Stimulated activated CD4-positive, alpha-beta T cell treated with anti-CD3 and anti-CD28 coated beads, TNF-alpha, amount 100 ng/mL, for 24 hours (primary cell): ENCODE measurements at regions not wholly inside any gene's neighbourhood (a gene's known extent, or its start where the extent isn't known, plus 50 kb on each side); places are given as distances from the start of the nearest gene placed in this dataset.

Experiments
- DNase-seq, 3 experiments: peaks; one replicate each; pipeline ENCODE4 v3.0.0-alpha.2; 2020; ENCODE audit warnings: low read depth in 3 of 3

DNA sequence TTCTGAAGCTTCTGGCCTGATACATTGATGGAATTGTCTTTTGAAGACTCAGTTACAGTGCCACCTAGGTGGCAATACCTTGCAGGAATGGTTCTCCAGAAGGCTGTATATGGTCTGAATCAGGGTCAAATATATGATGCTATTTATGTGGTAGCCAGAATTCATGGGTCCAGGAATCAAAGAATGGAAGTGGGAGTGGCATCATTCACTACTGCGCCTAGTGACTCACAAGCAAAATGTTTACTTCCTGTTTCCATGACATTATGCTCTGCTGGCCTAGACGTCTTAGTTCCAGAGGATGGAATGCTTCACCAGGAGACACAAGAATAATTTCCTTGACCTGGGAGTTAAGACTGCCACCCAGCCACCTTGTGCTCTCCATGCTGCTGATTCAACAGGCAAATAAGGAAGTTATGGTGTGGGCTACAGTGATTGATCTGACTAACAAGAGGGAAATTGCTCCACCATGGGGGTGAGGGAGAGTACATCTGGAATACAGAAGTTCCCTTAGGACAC lies 491.8 kb downstream of the ETS1 start:
- no peak for DNase-seq

- no peak for DNase-seq
These were observed 493.7 kb downstream of the ETS1 start for GRCh38 chr11:128093689-128094088.

DNA sequence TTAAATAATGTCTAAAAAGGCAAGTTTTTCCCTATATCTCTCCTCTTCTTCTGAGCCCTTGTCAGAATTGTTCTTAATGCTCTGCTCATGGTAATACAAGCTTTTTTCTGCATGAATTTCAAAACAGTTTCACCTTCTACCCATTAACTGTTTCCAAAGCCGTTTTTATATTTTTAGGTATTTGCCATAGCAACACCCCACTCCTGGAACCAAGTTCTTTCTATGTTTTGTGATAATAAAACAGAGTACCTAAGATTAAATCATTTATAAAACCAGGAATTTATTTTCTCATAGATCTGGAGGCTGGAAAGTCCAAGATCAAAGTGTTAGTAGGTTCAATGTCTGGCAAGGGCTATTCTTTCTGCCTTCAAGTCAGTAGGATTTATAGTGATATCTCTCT lies 497.4 kb downstream of the ETS1 start:
- no peak for DNase-seq

- DNase-seq, result no peak
These were observed 500.6 kb downstream of the ETS1 start for GRCh38 chr11:128086794-128087193.

DNA sequence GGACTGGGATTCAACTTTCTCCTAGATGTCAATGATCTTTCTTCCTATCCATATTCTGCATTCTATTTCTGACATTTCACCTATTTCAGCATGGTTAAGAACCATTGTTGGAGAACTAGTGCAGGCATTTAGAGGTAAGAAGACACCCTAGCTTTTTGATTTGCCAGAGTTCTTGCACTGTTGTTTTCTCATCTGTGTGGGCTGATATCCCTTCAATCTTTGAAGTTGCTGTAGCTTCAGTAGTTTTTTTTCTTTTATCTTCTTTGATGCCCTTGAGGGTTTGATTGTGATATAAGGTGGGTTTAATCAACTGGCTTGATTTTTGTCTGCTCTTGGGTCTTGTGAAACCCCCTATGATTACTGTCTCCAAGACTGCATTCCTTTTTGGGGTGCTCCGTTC lies 502.1 kb downstream of the ETS1 start:
- no peak for DNase-seq

- no peak for DNase-seq
These were observed 504.8 kb downstream of the ETS1 start for GRCh38 chr11:128082574-128082973.

GRCh38 chr11:128069665-128070064 lies 517.7 kb downstream of the ETS1 start:
- no peak for DNase-seq

- no peak for DNase-seq
These were observed 519.6 kb downstream of the ETS1 start for GRCh38 chr11:128067780-128068179.

- no peak for DNase-seq
These were observed 521.0 kb downstream of the ETS1 start for GRCh38 chr11:128066399-128066798.

DNA sequence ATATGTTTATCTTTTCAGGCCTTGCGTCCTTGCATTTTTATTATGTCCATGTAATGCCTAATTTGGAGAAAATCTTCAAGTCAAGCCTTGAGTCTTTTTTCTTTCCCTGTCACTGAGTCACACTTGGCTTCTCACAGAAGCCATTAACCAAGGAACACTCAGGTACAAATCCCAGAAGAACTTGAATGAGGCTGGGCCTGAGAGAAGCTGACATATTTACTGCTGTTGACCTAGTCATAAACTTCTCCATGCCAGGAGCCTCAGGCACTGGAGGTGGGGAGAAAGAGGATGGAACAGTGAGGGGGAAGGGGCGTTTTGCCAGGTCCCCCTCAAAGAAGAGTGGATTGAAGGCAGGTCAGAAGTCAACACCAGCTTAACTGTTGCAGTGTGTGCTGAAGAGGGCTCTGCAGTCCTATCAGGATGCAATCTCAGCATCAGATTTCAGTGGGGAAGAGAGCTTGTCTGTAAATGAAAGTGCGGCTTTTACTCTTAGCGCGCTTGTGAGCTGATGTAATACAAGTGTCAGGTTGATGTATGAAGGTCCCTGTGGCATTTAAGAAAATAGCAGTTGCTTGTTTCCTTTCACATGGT lies 526.0 kb downstream of the ETS1 start:
- DNase-seq, result no peak

GRCh38 chr11:128058580-128059208 lies 528.7 kb downstream of the ETS1 start:
- no peak for DNase-seq

DNA sequence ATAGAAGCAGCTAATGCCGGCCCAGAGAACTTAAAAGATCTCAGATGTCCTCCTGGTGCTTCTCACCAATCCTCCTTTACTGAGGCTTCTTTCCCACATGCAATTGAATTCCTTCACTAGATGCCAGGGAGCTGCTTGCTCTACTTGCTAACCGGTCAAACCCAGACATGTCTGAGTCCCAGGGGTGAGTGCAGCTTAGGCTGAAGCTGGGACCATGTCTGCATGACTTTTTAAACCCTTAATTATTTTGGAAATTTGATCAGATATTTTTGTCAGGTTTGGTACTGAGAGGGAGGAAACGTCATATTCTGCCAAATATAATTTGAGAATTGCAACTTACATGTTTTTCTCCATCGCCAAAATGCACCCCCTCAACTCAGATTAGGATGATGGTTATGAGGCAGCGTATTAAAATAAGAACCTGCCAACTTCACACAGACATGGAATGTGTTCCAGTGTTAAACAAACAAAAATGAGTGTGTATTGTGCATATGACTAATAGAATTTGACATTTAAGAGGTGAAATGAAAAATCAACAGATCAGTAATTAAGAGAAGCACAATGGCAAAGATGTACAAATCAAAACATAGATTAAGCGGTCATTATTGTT lies 529.5 kb downstream of the ETS1 start:
- DNase-seq, result no peak

- DNase-seq, result no peak
These were observed 531.7 kb downstream of the ETS1 start for GRCh38 chr11:128055576-128056217.

DNA sequence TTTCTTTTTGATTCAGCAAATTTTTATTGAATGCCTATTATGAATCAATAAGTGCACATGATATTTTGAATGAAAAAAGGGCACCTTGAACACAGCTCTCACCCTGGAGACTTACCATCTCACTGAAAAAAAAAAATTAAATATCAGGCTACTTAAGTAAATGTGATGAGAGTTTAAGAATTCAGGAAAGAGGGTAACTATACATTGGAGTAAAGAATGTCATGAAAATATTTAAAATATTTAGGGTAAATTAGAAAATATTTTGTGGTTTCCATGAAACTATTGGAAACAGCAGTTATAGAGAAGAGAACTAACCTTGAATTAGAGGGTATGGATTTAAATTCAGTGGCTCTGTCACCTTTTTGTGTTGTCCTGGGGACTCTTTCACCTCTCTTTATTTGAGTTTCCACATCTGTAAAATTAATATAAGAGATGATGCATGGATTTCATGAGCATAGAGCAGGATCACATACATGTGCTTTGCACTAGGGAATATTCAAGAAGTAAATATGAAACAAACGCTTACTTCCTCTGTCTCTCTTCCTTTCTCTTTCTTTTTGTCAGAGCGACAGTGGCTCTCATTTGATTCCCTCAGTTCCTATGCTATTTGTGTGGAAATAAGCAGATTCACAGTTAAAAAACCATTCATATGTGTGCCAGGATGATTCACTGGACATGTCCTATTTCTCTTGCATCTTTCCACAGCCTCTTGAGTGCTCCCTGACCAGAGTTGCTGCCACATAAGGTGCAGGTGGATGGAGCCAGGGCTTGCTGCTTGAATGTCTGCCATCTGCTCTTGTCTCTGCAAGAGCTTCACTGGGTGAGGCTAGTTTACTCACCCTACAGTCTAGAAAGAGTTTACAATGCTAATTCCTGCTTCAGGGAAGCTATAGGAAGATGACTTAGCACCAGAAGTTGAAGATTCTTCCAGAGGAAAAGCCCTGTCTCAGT lies 533.1 kb downstream of the ETS1 start:
- DNase-seq, result no peak

- DNase-seq, result no peak
These were observed 534.3 kb downstream of the ETS1 start for GRCh38 chr11:128052912-128053641.

DNA sequence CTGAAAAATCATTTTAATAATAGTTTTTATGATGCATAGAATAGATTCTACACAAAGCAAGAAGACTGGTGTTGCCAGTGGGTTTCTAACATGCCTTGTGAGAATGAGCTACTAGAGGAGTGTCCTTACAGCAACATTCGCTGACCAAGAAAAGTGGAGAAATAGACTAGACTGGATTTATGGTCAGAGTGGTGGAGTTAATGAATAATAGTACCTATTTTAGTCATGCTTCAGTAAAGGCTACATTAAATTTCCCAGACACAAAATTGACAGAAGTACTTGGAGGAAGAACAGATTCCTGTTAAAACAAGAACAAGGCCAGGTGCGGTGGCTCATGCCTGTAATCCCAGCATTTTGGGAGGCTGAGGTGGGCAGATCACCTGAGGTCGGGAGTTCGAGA lies 539.2 kb downstream of the ETS1 start:
- DNase-seq, result no peak

- DNase-seq, result no peak
These were observed 540.3 kb downstream of the ETS1 start for GRCh38 chr11:128047026-128047425.

DNA sequence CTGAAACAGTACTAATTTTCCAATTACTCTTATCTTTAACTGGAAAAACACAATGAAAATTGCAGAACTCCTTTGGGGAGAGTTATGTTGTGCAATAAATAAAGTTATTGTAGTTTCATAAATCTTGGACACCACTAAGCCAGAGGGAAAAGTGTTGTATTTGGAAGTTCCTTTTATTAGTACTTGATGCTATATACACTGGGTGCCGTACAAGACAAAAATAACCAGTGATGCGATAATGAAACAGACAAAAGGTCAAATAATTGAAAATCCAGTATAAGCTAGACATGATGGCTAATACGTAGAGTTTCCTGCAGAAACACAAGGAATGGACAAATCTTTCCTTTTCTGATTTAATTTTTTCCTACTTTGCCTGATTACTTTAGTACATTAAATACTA lies 541.1 kb downstream of the ETS1 start:
- no peak for DNase-seq

DNA sequence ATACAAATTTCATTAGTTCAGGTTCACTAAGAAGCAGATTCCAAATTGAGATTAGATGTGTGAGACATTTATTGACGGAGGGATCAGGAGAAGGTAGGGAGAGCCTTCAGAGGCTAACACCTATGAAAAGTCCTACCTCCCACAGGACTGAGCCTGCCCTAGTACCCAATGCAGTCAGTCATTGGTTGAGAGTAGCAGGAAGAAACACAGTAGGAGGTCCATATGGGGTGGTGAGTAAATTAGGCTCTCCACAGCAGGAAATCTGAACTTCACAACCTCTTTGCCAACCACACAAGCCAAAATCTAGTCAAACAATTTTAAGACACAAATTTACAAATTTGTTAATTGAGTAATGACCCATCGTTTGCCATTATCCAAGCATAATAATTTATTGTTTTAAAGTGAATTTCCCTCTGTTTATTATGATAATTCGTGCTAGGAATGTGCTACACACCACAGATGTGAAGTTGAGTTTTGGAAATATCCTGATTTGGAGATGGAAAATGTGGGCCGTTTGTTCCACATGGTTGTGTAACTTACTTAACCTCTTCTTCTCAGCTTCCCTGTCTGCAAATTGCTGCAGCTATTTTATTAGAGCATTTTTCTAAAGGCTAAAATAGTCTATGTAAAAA lies 542.1 kb downstream of the ETS1 start:
- no peak for DNase-seq

DNA sequence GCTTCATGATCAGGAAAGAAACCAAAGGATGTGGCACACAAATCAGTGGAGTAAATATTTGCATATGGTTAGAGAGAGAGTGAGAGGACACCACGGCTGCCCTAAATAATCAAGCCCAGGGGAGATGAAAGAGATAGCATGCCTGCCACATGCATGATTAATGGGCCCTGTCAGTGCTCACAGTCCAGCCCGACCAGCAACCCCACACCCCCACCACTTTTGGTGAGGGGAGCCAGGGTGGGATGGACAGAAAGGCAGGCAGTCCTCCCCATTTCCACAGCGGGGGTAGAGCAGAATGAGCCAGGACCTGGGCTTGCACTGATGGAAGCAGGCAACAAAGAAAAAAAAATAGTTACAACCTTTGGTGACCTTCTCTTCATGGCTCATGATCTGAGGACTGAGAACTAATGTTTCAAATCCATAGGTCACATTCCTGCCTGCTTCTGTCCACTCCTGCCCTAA lies 545.0 kb downstream of the ETS1 start:
- DNase-seq, result no peak
